Left ventricle myocardium superior (tissue), 1 donor: ENCODE measurements at regions not wholly inside any gene's neighbourhood (a gene's known extent, or its start where the extent isn't known, plus 50 kb on each side); places are given as distances from the start of the nearest gene placed in this dataset.

Experiments
- ATAC-seq: fragments of 200-7000 bp; cut with Tn5 transposase; one replicate; pipeline ENCODE4 v1.9.1; 2020; ENCODE audit warnings: mild to moderate bottlenecking, moderate library complexity
- DNase-seq: peaks from one replicate; pipeline ENCODE4 v3.0.0-alpha.2; 2020
- intact Hi-C: fragments of 100-400 bp; cut with micrococcal nuclease; formaldehyde crosslinking; loops from one replicate; pipeline ENCODE4 v1.11.0; 2022
- donor health status: DM: no; HTN: yes; CAD: no; lungs with severe emphysema.

- intact Hi-C loops, result loop anchor here (5.0 to 10.0 kb wide), 2 partner anchors 285 to 1213 kb away; no protein-coding TSS in a partner anchor
- ATAC-seq (no peak), DNase-seq (no peak)
Observed at GRCh38 chr5:82352146-82352791, 74.1 kb upstream of the RPS23 start.

- ATAC-seq (peak; percentile 74), DNase-seq (no peak)
- intact Hi-C loops, result loop anchor here (5.0 to 10.0 kb wide), 2 partner anchors 286 to 1213 kb away; no protein-coding TSS in a partner anchor
Observed at GRCh38 chr5:82351754-82352145, 73.6 kb upstream of the RPS23 start.

- no peak for ATAC-seq
- DNase-seq, result no peak
- intact Hi-C loops, result loop anchor here (5.0 to 10.0 kb wide), 2 partner anchors 286 to 1214 kb away; no protein-coding TSS in a partner anchor
Observed at GRCh38 chr5:82351297-82351696, 73.1 kb upstream of the RPS23 start.

DNA sequence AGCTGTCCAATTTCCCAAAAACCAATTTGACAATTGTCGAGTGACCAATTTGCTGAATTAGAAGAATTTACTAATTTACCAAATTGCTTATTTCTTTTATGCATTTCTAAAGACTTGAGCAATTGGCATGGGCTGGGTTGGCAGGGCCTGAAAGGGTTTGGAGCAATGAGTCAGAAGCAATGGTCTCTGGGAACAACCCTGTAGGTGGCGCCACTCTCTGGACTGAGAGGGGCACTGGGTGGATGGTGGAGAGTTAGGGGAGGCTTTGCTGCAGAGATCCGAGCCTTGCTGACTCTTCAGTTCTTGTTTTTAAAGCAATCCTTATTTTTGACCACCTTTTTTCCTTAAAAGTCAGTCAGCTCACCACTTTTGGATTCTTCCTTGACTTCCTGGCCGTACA, 71.5 kb upstream of the RPS23 start:
- ATAC-seq, result no peak
- intact Hi-C loops, result loop anchor here (5.0 to 10.0 kb wide), 3 partner anchors 288 to 1215 kb away; no protein-coding TSS in a partner anchor
- no peak for DNase-seq

DNA sequence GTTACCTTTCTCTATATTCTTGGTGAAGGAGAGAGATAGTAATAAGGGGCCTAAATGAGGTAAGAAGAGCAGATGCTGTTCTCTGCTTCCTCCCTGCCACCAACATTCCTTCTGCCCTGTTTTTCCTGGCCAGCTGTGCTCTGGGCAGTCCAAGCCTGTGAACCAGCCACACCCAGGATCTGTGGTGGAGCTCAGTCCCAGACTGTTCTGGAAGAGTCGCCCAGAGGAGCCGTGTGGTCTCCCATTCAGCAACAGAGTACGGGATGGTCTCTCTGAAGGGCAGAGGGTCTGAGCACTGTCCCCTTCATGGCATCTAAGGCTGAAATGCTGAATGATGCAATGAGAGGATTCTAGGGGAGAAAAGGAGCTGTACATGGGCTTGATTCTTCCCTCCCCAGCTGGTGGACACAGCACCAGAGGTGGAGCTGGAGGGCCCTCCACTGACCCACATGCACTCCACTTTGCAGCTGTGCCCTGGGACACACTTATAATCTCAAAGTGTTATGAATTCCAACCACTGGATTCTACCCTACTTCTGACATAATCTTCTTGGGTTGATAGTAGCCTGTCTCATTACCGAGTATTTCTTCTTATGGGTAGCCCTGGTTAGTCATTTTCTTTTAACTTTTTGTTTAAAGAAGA, 70.8 kb upstream of the RPS23 start:
- intact Hi-C loops, result loop anchor here (10.0 kb wide), 1 partner anchor 1196 kb away; no protein-coding TSS in a partner anchor
- peak; percentile 53 for ATAC-seq
- DNase-seq, result peak; percentile 43

- intact Hi-C loops, result loop anchor here (10.0 kb wide), 1 partner anchor 1197 kb away; no protein-coding TSS in a partner anchor
- DNase-seq (peak; percentile 34), ATAC-seq (peak; percentile 60)
Observed at GRCh38 chr5:82347201-82347865, 69.2 kb upstream of the RPS23 start.

DNA sequence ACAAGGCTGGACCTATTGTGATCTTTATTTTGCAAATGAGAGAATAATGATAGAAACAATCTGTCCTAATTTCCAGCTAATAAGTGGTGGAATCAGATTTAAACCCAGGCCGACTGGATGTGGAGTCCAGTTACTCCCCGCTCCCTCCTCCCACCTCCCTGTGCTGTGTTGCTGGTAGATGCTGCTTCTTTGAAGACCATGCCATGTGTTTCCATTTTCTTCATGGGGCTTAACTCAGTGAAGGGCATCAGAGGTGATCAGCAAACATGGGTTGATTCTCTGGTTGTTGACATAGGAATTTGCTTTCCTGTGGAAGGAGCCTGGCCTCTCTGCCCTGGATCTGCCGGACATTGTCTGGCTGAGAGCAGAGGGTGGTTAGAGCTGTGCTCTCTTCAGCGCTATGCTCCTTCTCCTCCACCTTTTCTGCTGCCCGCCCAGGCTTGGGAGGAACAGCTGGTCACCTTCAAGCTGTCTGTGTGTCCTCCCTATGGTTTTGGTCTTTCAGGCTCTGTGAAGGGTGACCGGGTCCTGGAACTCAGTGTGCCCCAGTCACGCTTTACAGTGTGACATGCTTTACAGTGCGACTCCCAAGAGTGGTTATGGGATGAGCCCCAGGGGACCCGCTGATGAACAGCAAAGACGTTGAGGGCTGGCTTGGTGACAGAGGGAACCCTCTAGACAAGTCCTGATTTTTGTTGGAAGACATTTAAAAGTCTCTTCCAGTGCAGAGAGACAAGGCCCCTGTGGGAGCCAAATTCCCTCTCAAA, 68.4 kb upstream of the RPS23 start:
- intact Hi-C loops, result loop anchor here (10.0 kb wide), 1 partner anchor 1198 kb away; no protein-coding TSS in a partner anchor
- ATAC-seq (peak; percentile 29), DNase-seq (peak; percentile 38)

- intact Hi-C loops, result loop anchor here (10.0 kb wide), 1 partner anchor 1200 kb away; no protein-coding TSS in a partner anchor
- ATAC-seq, result no peak
- no peak for DNase-seq
Observed at GRCh38 chr5:82345108-82345507, 67.0 kb upstream of the RPS23 start.

GRCh38 chr5:82341325-82341724, 63.2 kb upstream of the RPS23 start:
- no peak for ATAC-seq

GRCh38 chr5:82340799-82341198, 62.6 kb upstream of the RPS23 start:
- no peak for ATAC-seq
- DNase-seq, result no peak
- intact Hi-C loops, result loop anchor here (10.0 kb wide), 1 partner anchor 1204 kb away; no protein-coding TSS in a partner anchor

More at GRCh38 chr5:82341325-82341724, 63.2 kb upstream of the RPS23 start:
- intact Hi-C loops, result loop anchor here (10.0 kb wide), 1 partner anchor 1203 kb away; no protein-coding TSS in a partner anchor
- no peak for DNase-seq

GRCh38 chr5:82339792-82340191, 61.6 kb upstream of the RPS23 start:
- ATAC-seq (no peak), DNase-seq (no peak)
- intact Hi-C loops, result loop anchor here (10.0 kb wide), 1 partner anchor 1205 kb away; no protein-coding TSS in a partner anchor

DNA sequence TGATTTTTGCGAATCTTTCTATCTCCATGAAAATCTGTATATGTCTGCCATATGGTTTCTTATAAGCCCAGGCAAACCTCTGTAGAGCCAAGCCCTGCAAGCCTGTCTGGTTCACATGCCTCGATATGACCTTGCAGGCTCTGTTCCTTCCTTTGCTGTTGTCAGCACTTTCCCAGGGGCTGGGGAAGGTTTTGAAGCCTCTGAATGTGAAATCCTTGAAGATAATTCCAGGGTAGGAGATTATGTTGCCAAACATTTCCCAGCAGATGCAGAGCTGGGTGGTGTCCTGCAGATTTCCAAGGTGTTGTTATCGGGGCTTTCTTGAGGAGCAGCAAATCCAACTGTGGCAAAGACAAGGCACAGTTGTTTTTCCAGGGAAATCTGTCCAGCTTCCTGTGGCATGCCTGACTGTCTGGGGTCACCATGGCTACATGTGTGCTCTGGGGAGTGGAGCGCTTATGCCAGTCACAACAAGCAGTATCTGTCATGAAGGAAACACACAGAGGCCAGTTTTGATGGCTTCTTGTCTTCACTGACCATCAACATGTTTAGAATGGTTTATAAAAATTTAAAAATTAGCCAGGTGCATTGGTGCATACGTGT, 60.7 kb upstream of the RPS23 start:
- intact Hi-C loops, result no loop called here
- DNase-seq (no peak), ATAC-seq (no peak)

DNA sequence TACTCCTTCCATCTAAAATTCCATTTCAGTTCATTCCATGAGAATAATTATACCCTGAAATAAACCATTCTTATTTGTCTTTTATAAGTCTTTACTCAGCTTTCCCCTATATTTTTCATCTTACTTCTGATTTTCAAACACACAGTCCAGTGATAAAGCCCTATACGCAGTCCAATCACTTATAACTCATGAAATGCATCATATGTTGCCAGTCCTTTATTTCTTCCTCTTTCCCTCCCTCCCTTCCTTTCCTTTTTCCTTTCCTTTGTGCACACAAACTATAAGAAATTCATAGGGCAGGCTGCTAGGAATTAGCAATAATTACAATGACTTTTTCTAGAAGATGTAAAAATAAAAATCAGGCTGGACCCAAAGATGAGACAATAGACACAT, 58.8 kb upstream of the RPS23 start:
- intact Hi-C loops, result no loop called here
- DNase-seq (no peak), ATAC-seq (no peak)

DNA sequence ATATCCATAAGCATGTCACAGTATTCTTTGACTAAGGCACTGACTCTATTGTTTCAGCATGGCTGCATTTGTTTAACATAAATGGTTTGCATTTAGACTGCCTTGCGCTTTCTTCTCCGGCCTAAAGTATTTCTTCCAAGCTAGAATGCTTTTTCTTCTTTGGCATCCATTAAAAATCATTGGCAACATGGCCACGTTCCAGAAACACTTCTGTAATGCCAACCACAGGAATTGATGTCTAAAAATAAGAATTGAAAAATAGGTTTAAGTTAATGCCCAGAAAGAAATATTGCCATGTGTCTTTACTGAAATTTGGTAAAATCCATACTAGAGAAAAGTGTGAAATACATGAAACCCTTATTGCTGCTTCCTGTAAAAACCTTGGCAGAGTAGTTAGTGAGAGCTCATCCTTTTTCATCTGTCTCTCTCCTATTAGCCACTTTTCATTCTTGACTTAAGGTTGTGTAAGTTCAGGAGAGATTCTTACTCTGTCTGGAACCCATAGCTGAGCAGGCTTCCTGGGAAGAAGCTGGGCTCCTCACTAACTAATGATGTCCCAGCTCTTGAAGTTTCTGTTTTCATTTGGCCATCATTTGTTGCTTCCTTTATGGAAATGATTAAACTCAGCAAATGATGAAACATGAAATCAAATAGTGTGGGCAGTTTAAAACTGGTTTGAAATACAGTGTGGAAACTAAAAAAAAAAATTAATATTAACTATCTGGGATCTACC, 58.2 kb upstream of the RPS23 start:
- DNase-seq (no peak), ATAC-seq (no peak)
- intact Hi-C loops, result no loop called here

- intact Hi-C loops, result no loop called here
- DNase-seq (no peak), ATAC-seq (peak; percentile 32)
Observed at GRCh38 chr5:82335806-82336205, 57.7 kb upstream of the RPS23 start.

- intact Hi-C loops, result no loop called here
Observed at GRCh38 chr5:82334856-82335255, 56.7 kb upstream of the RPS23 start.

DNA sequence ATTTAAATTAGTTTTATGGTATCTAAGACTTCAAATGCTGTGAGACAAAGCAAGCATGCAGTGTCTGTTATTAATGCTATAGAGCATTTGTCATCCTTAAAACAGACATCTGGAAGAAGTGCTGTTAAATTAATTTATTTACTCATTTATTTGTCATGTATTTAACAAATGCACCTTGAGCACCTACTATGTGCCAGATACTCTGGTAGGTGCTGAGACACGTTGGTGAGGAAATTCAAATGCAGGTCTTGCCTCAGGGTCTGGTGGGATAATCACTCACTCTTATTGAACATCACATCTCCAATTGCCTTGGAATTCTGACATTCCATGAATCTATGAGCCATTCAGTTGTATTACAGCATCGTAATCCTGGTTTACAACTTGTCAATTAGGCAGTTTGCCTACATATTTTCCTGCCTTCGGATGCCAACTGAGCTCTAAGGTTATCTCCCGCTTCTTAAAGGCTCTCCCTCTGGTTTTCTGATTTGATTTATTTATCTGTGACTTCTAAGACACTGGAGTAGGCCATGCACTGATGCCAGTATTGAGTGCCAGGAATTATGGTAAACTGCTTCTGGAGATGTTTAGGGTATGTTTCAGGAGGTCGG, 56.0 kb upstream of the RPS23 start:
- DNase-seq, result no peak
- ATAC-seq, result peak; percentile 12
- intact Hi-C loops, result no loop called here

More at GRCh38 chr5:82334856-82335255, 56.7 kb upstream of the RPS23 start:
- no peak for DNase-seq
- ATAC-seq, result peak; percentile 89
